HEK293 (cell line): ENCODE measurements at regions not wholly inside any gene's neighbourhood (a gene's known extent, or its start where the extent isn't known, plus 50 kb on each side); places are given as distances from the start of the nearest gene placed in this dataset.
A peak's percentile ranks its signal among the peaks of the same experiment; 100 is the strongest.

Experiments used
- CTCF ChIA-PET: fragments of 350-600 bp; formaldehyde crosslinking; extraction: SDS; loops from one replicate; lab custom pipeline; 2021; ENCODE audit warnings: antibody characterized with exemption; lab: Yijun Ruan, JAX
- POLR2A ChIA-PET: fragments of 300-600 bp; formaldehyde crosslinking; extraction: SDS; loops from one replicate; lab custom pipeline; 2020; ENCODE audit warnings: antibody characterized with exemption, inconsistent platforms; lab: Yijun Ruan, JAX
- H3K27ac ChIP-seq: fragments of 200-500 bp; sonication (Bioruptor generic); 2 replicates; pipeline ENCODE4 v1.5.1; 2014; ENCODE audit warnings: low read depth, low read length, control low read depth, inconsistent platforms; ENCODE audit errors: extremely low read depth
- H3K36me3 ChIP-seq, 2 experiments: fragments of 200-500 bp in 1 of 2; sonication (Bioruptor generic) in 1 of 2; 1 replicate in 1 of 2; 2 replicates in 1 of 2; pipeline ENCODE4 v1.5.1; 2014 to 2017; ENCODE audit warnings: inconsistent platforms in 2 of 2, low read length in 2 of 2; ENCODE audit not compliant: control insufficient read depth in 2 of 2, insufficient read depth in 1 of 2
- H3K4me1 ChIP-seq: fragments of 200-500 bp; sonication (Bioruptor generic); 2 replicates; pipeline ENCODE4 v1.5.1; 2014; ENCODE audit warnings: mild to moderate bottlenecking, low read length, inconsistent platforms; ENCODE audit not compliant: control insufficient read depth, insufficient read depth
- H3K4me3 ChIP-seq: 2 replicates; pipeline ENCODE4 v1.5.1; 2011; ENCODE audit warnings: low read depth, mild to moderate bottlenecking, control low read depth, low read length, moderate library complexity
- H3K9me3 ChIP-seq: fragments of 200-500 bp; sonication (Bioruptor generic); 2 replicates; pipeline ENCODE4 v1.5.1; 2014; ENCODE audit warnings: low read depth, low read length, inconsistent platforms; ENCODE audit not compliant: control insufficient read depth, insufficient read depth
- BCL11A ChIP-seq: fragments of 450-650 bp; formaldehyde crosslinking; IDR thresholded peaks from 2 replicates; pipeline ENCODE4 v1.5.1; 2016; ENCODE audit warnings: low read depth, missing biosample characterization, missing genetic modification characterization
- EGR2 ChIP-seq: fragments of 450-650 bp; formaldehyde crosslinking; IDR thresholded peaks from 2 replicates; pipeline ENCODE4 v1.5.1; 2016; ENCODE audit warnings: low read depth, missing biosample characterization, missing genetic modification characterization
- GLI2 ChIP-seq: fragments of 450-650 bp; formaldehyde crosslinking; IDR thresholded peaks from 2 replicates; pipeline ENCODE4; 2017; ENCODE audit warnings: missing biosample characterization, missing genetic modification characterization, low read depth, borderline replicate concordance
- GLIS2 ChIP-seq: fragments of 450-650 bp; formaldehyde crosslinking; IDR thresholded peaks from 2 replicates; pipeline ENCODE4 v1.5.1; 2016; ENCODE audit warnings: missing biosample characterization, missing genetic modification characterization
- KLF17 ChIP-seq: fragments of 450-650 bp; formaldehyde crosslinking; IDR thresholded peaks from 2 replicates; pipeline ENCODE4 v1.5.1; 2016; ENCODE audit warnings: missing biosample characterization, missing genetic modification characterization
- KLF8 ChIP-seq: fragments of 450-650 bp; formaldehyde crosslinking; IDR thresholded peaks from 2 replicates; pipeline ENCODE4 v1.5.1; 2016; ENCODE audit warnings: missing biosample characterization, missing genetic modification characterization
- PRDM10 ChIP-seq: fragments of 450-650 bp; formaldehyde crosslinking; IDR thresholded peaks from 2 replicates; pipeline ENCODE4 v1.5.1; 2016; ENCODE audit warnings: missing biosample characterization, missing genetic modification characterization
- REST ChIP-seq: fragments of 450-650 bp; formaldehyde crosslinking; IDR thresholded peaks from 2 replicates; pipeline ENCODE4 v1.5.1; 2016; ENCODE audit warnings: missing biosample characterization, missing genetic modification characterization
- SP3 ChIP-seq: fragments of 450-650 bp; formaldehyde crosslinking; IDR thresholded peaks from 2 replicates; pipeline ENCODE4 v1.5.1; 2016; ENCODE audit warnings: missing biosample characterization, missing genetic modification characterization
- YY2 ChIP-seq: fragments of 450-650 bp; formaldehyde crosslinking; IDR thresholded peaks from 2 replicates; pipeline ENCODE4 v1.5.1; 2016; ENCODE audit warnings: missing biosample characterization, missing genetic modification characterization
- ZNF133 ChIP-seq: fragments of 450-650 bp; formaldehyde crosslinking; IDR thresholded peaks from 2 replicates; pipeline ENCODE4 v1.5.1; 2016; ENCODE audit warnings: missing biosample characterization, missing genetic modification characterization
- ZNF169 ChIP-seq: fragments of 450-650 bp; formaldehyde crosslinking; IDR thresholded peaks from 2 replicates; pipeline ENCODE4 v1.5.1; 2016; ENCODE audit warnings: missing biosample characterization, missing genetic modification characterization
- ZNF175 ChIP-seq: fragments of 450-650 bp; formaldehyde crosslinking; IDR thresholded peaks from 2 replicates; pipeline ENCODE4 v1.5.1; 2016; ENCODE audit warnings: missing biosample characterization, missing genetic modification characterization
- ZNF2 ChIP-seq: fragments of 450-650 bp; formaldehyde crosslinking; IDR thresholded peaks from 2 replicates; pipeline ENCODE4 v1.5.1; 2016; ENCODE audit warnings: missing biosample characterization, missing genetic modification characterization
- ZNF211 ChIP-seq: fragments of 450-650 bp; formaldehyde crosslinking; IDR thresholded peaks from 2 replicates; pipeline ENCODE4 v1.5.1; 2016; ENCODE audit warnings: low read depth, missing biosample characterization, missing genetic modification characterization
- ZNF292 ChIP-seq: fragments of 450-650 bp; formaldehyde crosslinking; IDR thresholded peaks from 2 replicates; pipeline ENCODE4 v1.5.1; 2016; ENCODE audit warnings: low read depth, missing biosample characterization, missing genetic modification characterization, borderline replicate concordance
- ZNF350 ChIP-seq: fragments of 450-650 bp; formaldehyde crosslinking; IDR thresholded peaks from 2 replicates; pipeline ENCODE4 v1.5.0; 2017; ENCODE audit warnings: missing biosample characterization, mild to moderate bottlenecking, missing genetic modification characterization
- ZNF510 ChIP-seq: fragments of 450-650 bp; formaldehyde crosslinking; IDR thresholded peaks from 2 replicates; pipeline ENCODE4 v1.5.1; 2018; ENCODE audit warnings: mild to moderate bottlenecking, missing genetic modification characterization, missing biosample characterization; ENCODE audit not compliant: insufficient replicate concordance
- ZNF76 ChIP-seq: fragments of 450-650 bp; formaldehyde crosslinking; IDR thresholded peaks from 2 replicates; pipeline ENCODE4; 2016; ENCODE audit warnings: low read depth, missing biosample characterization, missing genetic modification characterization, borderline replicate concordance
- ZNF791 ChIP-seq: fragments of 450-650 bp; formaldehyde crosslinking; IDR thresholded peaks from 2 replicates; pipeline ENCODE4 v1.5.1; 2016; ENCODE audit warnings: missing biosample characterization, missing genetic modification characterization
- ZNF792 ChIP-seq: fragments of 450-650 bp; formaldehyde crosslinking; IDR thresholded peaks from 2 replicates; pipeline ENCODE4 v1.5.1; 2016; ENCODE audit warnings: missing biosample characterization, missing genetic modification characterization

- CTCF ChIA-PET, result no interaction called here
These were observed 150.7 kb upstream of the SHH start for GRCh38 chr7:155962968-155963300.

GRCh38 chr7:155962191-155962967, 150.1 kb upstream of the SHH start:
- Histone ChIP-seq H3K4me3 (peak overlapping the region; percentile 17; the same call in 1 of the 2 replicates), H3K9me3 (no peaks in the 10 kb centered on the region), H3K27ac (no peak overlapping the region), H3K4me1 (no peaks in the 10 kb centered on the region), H3K36me3 (no peaks in the 10 kb centered on the region)
- TF ChIP-seq SP3 (no peak), ZNF175 (no peak), ZNF292 (tag by site-specific recombination) (no peak), EGR2 (tag by site-specific recombination) (0 out of 2 replicates have a peak, but pooled peaks have one; percentile 0), ZNF791 (no peak), BCL11A (tag by site-specific recombination) (no peak)
- ChIA-PET CTCF (interaction anchor here (0.8 kb wide), 1 partner anchor 9 kb away, joined by 3 read pairs; no protein-coding TSS in a partner anchor), POLR2A (no interaction called here)

More at GRCh38 chr7:155962968-155963300, 150.7 kb upstream of the SHH start:
- H3K27ac ChIP-seq, result no peak overlapping the region
- H3K36me3 ChIP-seq, result no peaks in the 10 kb centered on the region
- H3K4me1 ChIP-seq, result no peaks in the 10 kb centered on the region
- no peaks in the 10 kb centered on the region for H3K9me3 ChIP-seq
- H3K4me3 ChIP-seq, result no peak overlapping the region
- TF ChIP-seq GLIS2 (tag by site-specific recombination) (no peak), REST (tag by site-specific recombination) (no peak), YY2 (tag by site-specific recombination) (no peak), ZNF791 (no peak), GLI2 (tag by site-specific recombination) (no peak), ZNF350 (tag by site-specific recombination) (no peak)
- POLR2A ChIA-PET, result no interaction called here

- CTCF ChIA-PET, result interaction anchor here (0.8 kb wide), 1 partner anchor 10 kb away, joined by 3 read pairs; no protein-coding TSS in a partner anchor
- no peaks in the 10 kb centered on the region for H3K4me1 ChIP-seq
- H3K36me3 ChIP-seq, result no peaks in the 10 kb centered on the region
- POLR2A ChIA-PET, result interaction anchor here (0.6 kb wide), 1 partner anchor 77 kb away, joined by 3 read pairs; no protein-coding TSS in a partner anchor
- H3K9me3 ChIP-seq, result no peaks in the 10 kb centered on the region
- H3K4me3 ChIP-seq, result peak overlapping the region; percentile 17
- no peak overlapping the region for H3K27ac ChIP-seq
- no peak for TF ChIP-seq KLF8
- TF ChIP-seq ZNF76 (tag by site-specific recombination), result no peak
- TF ChIP-seq PRDM10 (tag by site-specific recombination), result no peak; the same call in 1 of the 2 replicates
- 0 out of 2 replicates have a peak, but pooled peaks have one; percentile 27 for TF ChIP-seq ZNF2 (tag by site-specific recombination)
- TF ChIP-seq ZNF133 (tag by site-specific recombination), result no peak
- no peak for TF ChIP-seq ZNF211 (tag by site-specific recombination)
- no peak for TF ChIP-seq KLF17 (tag by site-specific recombination)
- TF ChIP-seq ZNF510 (tag by site-specific recombination), result no peak
- no peak for TF ChIP-seq ZNF169 (tag by site-specific recombination)
- no peak for TF ChIP-seq ZNF792 (tag by site-specific recombination)
These were observed 149.3 kb upstream of the SHH start for GRCh38 chr7:155961241-155962190.
